RWPE1 (cell line): ENCODE measurements at regions not wholly inside any gene's neighbourhood (a gene's known extent, or its start where the extent isn't known, plus 50 kb on each side); places are given as distances from the start of the nearest gene placed in this dataset.
"Not testable (repeated sequence)": the region's sequence is repeated elsewhere in the genome, so short reads cannot be mapped to it uniquely, and the experiment has no call there.

ENCODE experiments used
- CTCF ChIA-PET: fragments of 350-600 bp; sonication (Branson Sonifier 250); formaldehyde crosslinking; extraction: SDS; loops from one replicate; lab custom pipeline; 2021; lab: Yijun Ruan, JAX
- POLR2A ChIA-PET: fragments of 400-600 bp; formaldehyde crosslinking; extraction: SDS; loops from one replicate; lab custom pipeline; 2020; ENCODE audit warnings: antibody characterized with exemption; ENCODE audit not compliant: low non-redundant PET; lab: Yijun Ruan, JAX
- DNase-seq: peaks from one replicate; pipeline ENCODE4 v3.0.0; 2012; ENCODE audit warnings: low spot score
- H3K27ac ChIP-seq: fragments of 450-650 bp; 2 replicates; pipeline ENCODE4 v1.5.1; 2017
- TF ChIP-seq, protein P1 (sequence below): fragments of 450-650 bp; conservative IDR thresholded peaks from 2 replicates; pipeline ENCODE4 v1.5.1; 2017; ENCODE audit warnings: low read depth, mild to moderate bottlenecking

DNA sequence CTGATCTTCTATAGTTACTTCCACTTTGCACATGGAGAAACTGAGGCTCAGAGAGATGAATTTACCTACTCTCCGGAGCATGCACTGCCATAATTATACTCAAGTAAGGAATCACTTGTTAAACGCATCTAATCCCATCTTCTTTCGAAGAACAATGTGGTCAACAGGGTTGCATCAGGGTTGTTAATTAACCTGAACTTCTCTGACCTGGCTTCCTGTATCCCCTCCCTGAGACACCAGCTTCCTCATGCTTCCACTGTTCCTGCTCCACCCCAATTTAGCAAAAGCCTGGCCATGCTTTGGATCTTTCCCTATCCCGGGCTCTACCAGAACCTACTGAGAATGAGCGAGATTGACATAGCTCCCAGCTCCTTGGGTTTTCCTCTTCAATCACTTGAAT, 136.7 kb downstream of the SMIM20 start:
- ChIA-PET CTCF (no interaction called here), POLR2A (no interaction called here)
- H3K27ac ChIP-seq: no peak overlapping the region
- no peak for DNase-seq
- TF ChIP-seq, protein P1, sequence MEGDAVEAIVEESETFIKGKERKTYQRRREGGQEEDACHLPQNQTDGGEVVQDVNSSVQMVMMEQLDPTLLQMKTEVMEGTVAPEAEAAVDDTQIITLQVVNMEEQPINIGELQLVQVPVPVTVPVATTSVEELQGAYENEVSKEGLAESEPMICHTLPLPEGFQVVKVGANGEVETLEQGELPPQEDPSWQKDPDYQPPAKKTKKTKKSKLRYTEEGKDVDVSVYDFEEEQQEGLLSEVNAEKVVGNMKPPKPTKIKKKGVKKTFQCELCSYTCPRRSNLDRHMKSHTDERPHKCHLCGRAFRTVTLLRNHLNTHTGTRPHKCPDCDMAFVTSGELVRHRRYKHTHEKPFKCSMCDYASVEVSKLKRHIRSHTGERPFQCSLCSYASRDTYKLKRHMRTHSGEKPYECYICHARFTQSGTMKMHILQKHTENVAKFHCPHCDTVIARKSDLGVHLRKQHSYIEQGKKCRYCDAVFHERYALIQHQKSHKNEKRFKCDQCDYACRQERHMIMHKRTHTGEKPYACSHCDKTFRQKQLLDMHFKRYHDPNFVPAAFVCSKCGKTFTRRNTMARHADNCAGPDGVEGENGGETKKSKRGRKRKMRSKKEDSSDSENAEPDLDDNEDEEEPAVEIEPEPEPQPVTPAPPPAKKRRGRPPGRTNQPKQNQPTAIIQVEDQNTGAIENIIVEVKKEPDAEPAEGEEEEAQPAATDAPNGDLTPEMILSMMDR: no peak

- ChIA-PET CTCF (interaction anchor here (0.6 kb wide), 1 partner anchor 758 kb away, joined by 3 read pairs; no protein-coding TSS in a partner anchor), POLR2A (no interaction called here)
- TF ChIP-seq, protein P1: no peak
- no peak for DNase-seq
- H3K27ac ChIP-seq: no peak overlapping the region
Observed at GRCh38 chr4:26051240-26051639, 137.2 kb downstream of the SMIM20 start.

DNA sequence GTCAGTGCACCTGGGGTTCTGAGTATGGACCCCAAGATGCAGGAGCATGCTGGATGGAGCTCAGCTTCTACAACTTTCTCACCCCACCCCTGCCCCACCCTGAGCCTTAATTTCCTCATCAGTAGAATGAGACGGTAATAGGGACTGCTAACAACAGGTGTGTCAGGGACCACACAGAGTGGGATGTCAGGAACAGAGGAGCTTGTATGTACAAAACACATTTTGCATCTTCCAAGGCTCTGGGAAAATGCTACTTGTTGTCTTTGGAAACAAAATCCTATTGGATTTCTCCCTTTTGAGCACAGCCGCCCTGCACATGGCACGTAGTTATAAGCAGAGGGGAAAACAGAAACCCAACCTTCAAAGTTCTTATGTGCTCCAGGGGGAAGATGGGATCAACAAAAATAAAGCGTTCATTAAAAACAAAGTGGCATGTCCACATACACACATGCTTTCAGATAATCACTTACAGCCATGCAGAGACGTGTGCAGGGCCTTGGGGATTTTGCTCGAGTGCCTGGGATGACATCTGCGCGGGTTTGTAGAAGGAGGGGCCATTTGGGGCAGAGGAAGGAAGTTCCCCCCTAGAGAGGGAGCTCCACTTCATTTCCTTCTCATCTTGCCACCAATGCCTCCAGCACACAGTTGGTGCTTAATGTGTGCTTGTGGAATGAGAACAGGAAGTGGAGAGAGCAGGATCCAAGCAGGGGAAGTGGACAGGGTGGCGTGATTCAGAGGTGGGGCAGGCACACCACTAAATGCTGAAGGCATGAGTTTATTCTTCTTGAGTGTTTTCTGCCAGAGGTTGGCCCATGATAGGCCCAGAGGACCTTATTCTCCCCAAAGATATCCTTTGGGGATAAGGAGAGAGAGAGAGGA, 138.9 kb downstream of the SMIM20 start:
- ChIA-PET CTCF (interaction anchor here (0.5 kb wide), 1 partner anchor 11 kb away, joined by 3 read pairs; no protein-coding TSS in a partner anchor), POLR2A (no interaction called here)
- DNase-seq: no peak
- TF ChIP-seq, protein P1: no peak
- no peak overlapping the region for H3K27ac ChIP-seq

- POLR2A ChIA-PET: no interaction called here
- TF ChIP-seq, protein P1: no peak
- DNase-seq: no peak
- CTCF ChIA-PET: no interaction called here
- H3K27ac ChIP-seq: no peak overlapping the region
Observed at GRCh38 chr4:26053761-26054160, 139.7 kb downstream of the SMIM20 start.

GRCh38 chr4:26055855-26056254, 141.8 kb downstream of the SMIM20 start:
- DNase-seq: no peak
- TF ChIP-seq, protein P1: no peak
- ChIA-PET CTCF (interaction anchor here (0.6 kb wide), 3 partner anchors 19 to 269 kb away, joined by 3 to 6 read pairs (median 4); no protein-coding TSS in a partner anchor), POLR2A (no interaction called here)
- no peak overlapping the region for H3K27ac ChIP-seq

DNA sequence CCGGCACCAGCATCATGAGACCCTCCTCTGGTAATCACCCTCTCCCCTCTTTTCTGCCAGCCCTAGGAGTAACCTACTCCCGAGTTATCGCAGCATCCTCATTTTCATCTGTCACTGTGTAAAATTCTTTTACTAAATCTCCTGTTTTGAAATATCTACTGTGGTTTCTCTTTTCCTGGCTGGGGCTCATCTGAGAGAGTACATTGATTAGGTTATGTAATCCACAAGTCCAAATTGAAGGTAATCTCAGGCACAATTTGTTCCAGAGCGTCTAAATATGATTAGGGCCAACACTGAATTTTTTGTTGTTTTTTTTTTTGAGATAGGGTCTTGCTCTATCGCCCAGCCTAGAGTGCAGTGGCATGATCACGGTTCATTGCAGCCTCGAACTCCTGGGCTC, 142.4 kb downstream of the SMIM20 start:
- CTCF ChIA-PET: interaction anchor here (0.6 kb wide), 1 partner anchor 216 kb away, joined by 3 read pairs; no protein-coding TSS in a partner anchor
- TF ChIP-seq, protein P1: no peak
- DNase-seq: no peak
- POLR2A ChIA-PET: no interaction called here
- no peak overlapping the region for H3K27ac ChIP-seq

DNA sequence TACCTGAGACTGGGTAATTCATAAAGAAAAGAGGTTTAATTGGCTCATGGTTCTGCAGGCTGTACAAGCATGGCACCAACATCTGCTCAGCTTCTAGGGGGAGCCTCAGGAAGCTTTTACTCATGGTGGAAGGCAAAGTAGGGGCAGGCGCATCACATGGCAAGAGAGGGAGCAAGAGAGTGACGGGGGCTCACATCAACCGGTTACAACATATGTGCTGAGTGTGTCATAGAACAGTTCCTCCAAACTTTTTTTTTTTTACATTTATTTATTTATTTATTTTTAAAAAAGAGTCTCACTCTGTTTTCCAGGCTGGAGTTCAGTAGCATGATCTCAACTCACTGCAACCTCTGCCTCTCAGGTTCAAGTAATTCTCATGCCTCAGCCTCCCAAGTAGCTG, 143.8 kb downstream of the SMIM20 start:
- POLR2A ChIA-PET, H3K27ac ChIP-seq, DNase-seq: not testable (repeated sequence)
- CTCF ChIA-PET: interaction anchor here (0.7 kb wide), 1 partner anchor 72 kb away, joined by 3 read pairs; no protein-coding TSS in a partner anchor
